CD4-positive, alpha-beta T cell treated with Interleukin-15 for 4 hours (primary cell): ENCODE measurements at regions not wholly inside any gene's neighbourhood (a gene's known extent, or its start where the extent isn't known, plus 50 kb on each side); places are given as distances from the start of the nearest gene placed in this dataset.
"Not testable (repeated sequence)": the region's sequence is repeated elsewhere in the genome, so short reads cannot be mapped to it uniquely, and the experiment has no call there.

Experiments used
- DNase-seq: peaks from one replicate; pipeline ENCODE4 v3.0.0-alpha.2; 2020; ENCODE audit warnings: low spot score

DNA sequence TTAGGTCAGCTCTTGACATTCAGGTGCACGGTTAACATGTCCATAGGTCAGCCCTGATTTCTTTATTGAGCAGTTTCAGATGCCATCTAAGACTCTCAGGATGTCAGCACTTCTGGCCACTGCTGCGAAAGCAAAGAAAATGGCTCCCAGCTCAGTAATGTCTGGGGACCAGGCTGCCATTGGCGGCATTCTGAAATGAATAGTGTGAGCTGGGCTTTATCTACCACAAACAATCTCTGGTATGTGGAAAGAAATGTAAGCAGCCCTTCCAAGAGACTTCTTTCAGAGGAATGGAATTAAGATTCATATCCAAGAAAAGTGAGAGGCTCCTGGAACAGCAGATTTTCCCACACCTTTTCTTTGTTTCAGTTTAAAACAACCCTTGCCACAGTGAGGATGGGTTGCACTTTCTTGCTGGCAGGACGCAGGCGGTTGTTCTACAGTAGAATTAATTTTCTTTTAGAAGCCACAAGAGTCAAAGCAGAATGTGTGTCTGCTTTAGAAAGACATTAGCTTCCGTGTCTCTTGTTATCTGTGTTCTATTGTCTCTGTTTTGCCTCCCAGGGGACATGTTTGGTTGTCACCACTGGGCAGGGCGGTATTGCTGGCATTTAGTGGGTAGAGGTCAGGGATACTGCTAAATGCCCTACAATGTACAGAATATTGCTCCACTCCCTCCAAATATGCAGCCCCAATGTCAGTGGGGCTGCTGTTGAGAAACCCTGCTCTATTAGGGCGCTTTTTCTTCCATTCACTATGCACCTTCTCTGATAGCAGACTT lies 149.9 kb upstream of the ANKH start:
- no peak for DNase-seq

DNA sequence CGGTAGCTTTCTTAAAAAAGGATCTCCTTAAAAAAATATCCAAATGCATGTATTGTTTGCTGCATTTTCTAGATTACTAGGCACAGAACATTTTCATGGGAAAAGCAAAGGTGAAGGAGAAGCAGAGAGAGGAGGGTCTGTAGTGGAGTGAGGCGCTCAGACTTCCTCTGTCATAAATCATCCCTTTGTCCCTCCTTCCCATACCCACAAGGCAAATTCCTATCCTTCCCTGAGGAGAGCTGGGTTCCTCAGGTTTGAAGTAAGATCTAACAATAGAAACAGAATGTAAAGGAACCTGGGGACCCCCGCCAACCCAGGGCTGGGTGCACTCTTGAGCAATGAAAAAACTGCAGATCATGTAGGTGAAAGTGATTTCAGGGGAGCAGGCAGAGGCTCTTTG lies 149.2 kb upstream of the ANKH start:
- DNase-seq = no peak

DNA sequence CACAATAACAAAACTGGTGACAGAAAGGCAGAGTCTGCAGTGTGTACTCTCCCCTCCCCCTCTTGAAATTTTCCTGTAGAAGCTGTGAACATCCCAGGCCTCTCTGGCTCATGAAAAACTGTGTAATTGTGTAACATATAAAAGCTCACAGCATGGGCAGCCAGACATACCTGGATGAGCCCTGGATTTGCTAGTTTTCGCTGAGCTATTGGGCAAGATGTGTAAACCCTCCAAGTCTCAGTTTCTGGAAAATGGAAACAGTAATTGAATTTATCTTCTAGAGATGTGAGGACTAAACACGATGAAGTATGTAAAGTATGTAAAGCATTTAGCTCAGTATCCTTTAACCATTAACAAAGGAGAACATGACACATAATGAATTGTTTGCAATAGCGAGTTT lies 143.2 kb upstream of the ANKH start:
- no peak for DNase-seq

DNA sequence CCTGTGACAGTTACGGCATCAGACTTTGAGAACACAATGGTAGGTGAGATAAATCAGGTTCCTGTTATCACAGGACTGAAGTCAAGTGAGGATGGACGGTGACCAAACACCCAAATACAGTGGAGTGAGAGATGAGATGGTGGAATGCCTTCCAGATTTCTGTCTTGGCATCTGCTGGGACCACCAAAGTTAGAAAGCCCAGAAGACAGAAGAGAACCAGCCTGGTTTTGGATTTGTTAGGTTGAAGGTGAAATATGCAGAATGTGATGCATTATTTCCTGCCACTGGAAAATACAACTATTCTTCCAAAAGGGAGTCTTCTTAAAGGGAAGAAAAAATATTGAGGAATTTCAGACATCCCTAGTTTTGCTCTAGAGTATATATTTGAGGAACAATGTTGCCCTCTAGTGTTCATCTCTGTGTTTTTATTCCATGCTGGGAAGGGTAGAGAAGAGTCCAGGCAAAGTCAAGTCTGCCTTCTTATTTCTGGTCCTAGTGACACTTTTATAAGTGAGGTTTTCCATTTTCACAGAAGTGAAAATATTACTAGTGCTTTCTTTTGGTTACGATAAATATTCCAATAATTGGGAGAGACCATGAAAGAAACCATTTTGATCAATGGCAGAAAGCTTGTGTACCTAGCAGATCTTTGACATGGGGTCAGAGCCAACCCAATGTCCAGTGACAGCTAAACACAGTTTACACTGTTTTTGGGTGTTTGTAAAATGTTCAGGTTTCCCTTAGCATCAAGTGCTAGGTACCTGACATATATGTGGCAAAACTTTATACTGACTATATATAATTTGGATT lies 142.3 kb upstream of the ANKH start:
- DNase-seq = peak; percentile 25

DNA sequence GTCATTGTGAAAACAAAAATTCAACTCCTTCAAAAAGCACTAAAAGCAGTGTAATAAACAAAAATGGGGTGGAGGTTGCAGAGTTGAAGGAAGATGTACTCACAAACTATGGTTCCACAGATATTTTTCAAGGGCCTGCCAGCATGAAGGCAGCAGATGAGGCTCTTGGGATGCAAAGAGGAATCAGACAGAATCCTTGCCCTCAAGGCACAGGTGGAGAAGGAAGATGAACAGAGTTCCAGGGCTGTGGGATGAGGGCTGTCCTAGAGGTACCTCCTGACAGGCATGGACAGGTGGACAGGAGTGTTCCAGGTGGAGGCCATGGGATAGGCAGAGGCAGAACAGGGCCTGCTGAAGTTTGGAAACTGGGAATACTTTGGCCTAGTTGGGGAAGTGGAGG lies 140.5 kb upstream of the ANKH start:
- DNase-seq = no peak

DNA sequence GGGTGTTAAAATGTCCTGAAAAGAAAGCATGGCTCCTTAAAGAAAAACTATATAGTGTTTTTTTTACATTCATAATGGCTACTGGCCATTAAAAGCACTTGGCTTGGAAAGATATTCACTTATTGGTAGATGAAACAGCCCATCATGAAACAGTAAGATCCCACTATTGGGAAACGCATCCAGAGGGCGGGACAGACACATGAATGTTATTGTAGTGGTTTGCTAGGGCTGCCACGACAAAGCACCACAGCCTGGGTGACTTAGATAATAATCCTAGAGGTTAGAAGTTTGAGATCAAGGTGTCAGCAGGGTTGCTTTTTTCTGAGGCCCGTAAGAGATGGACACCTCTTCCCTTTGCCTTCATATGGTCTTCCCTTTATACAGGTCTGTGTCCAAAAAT lies 139.4 kb upstream of the ANKH start:
- no peak for DNase-seq

DNA sequence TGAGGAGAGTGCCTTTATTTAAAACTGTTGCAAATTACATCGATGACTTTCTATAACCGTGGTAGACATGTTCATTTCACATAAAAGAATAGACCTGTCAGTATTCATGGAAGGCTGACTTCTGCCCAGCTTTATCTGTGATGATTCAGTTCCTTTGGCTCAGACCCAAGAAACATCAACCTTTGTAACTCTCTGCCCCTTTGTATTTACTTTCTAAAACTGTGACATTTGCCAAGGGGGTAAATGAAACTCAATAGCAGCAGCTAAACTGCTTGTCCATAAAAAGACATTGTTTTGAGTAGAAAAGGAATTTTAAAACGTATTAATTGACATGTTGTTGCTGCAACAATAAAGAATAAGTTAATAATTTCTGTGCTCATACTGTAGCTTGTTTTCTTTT lies 137.8 kb upstream of the ANKH start:
- DNase-seq = peak; percentile 3

DNA sequence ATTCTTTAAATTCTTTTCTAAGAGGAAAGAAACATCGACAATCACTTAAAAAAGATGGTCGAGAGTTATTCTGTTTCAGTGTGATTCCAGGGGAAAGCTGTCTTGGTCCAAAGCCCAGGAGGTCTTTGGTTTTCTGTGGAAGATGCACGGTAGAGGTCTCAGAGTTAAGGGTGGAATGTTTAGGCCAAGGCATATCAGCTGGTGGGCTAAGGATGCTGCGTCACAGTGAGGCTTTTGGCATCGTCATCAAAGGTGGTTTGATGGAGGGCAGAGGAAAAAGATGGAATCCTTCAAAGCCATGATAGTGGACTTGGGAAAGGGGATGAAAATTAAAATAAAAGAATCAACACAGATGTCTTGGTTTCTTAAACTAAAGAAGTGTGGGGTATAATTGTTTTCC lies 137.3 kb upstream of the ANKH start:
- no peak for DNase-seq

DNA sequence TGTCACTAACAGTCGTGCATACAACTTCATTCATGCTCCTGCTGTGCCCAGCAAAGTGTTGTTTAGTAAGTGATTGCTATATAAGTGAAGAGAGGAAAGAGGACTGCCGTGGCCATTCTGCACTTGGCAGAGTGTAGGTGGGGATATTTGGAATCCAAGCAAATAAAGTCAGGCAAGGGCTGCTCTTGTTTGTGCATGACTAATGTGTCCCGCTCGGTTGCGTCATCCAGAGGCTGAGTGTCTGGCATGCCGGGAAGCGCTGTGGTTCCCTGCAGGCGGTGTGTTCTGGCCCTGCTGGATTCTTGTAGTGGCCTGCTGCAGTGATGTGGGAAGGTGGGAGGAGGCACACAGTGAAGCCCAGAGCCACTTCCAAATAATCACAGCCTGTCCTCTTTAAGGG lies 136.9 kb upstream of the ANKH start:
- DNase-seq = no peak

DNA sequence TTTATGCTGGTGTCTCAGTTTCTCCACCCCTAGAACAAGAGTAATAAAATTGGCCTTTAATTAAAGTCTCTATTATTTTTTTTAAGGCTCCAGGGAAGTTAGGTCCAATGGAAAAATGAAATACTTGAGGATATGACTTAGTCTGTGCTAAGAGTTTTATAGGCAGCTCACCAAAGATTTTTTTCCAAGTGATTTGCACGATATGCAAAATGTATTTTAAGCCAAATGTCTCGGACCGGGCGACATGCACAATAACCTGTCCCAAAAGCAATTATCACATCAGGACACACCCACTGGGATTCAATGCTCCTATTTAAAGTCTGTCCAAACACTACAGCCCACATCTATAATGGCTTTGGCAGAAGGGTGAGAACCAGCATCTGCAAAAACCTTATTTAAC lies 136.1 kb upstream of the ANKH start:
- no peak for DNase-seq

DNA sequence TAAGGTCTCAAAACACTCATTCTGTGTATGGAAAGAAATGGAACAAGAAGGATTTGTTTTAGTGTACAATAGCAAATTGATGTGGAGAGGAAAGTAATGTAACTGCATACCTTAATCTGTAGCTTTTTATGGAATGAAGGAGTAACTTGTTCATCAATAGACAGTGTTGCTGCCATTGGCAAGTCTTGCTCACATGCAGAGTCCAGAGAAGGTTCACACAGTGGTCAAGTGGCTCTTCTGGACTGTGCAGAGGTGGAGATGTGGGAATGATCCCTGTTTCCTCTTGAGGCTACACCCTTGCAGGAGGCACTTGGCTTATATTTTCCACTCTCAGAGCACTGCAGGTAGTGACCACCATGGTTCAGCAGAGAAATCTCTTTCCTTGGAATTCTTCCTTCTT lies 132.9 kb upstream of the ANKH start:
- no peak for DNase-seq

DNA sequence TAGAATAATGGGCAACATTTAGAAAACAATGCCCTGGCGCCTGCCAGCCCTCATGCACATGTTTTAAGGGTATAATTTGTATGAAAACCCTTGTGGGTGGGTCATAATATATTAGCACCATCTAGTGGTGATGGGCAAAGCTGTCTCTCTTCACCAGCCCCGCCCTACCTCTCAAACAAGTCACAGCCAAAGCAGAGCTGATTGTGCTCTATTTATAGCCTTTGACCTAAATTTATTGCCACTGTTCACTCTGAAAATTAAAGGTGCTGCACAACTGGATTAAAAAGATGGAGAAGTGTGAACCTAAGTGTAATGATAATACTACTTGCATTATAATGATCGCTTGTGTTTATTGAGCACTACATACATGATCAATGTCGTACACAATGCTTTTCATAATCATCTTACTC lies 131.9 kb upstream of the ANKH start:
- peak; percentile 76 for DNase-seq

DNA sequence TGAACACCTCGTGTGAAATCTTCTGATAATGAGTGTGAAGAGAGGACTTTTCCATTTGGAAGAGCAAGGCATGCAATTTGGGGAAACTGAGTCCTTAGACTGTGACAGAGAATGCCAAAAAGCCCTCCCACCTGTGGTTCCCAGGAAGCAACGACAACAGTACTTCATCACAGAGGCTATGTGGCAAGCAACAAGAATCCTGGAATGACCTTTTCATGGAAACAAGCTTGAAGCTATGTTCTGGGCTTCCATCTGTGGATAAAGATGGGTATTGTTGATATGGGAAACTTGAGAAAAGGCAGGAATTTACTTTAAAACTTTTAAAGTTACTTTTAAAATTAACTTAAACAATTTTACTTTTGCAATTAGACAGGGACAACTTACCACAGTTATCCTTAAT lies 131.2 kb upstream of the ANKH start:
- DNase-seq = no peak

DNA sequence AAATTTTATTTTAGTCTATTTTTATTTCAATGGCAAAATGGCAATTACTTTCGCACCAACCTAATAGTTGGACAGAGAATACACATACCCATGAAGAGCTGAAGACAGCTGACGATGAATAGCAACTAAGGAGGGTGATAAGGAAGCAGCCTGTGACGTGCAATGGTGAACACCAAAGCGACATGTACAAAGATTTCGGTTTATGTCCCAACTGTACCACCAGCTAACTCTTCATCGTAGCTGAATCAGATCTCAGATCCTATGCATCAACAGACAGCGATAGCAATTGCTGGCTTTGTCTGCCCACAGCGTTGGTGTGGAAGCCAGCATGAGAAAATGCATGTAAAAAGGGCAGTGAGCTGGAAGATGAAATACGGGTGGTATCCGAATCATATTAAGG lies 130.6 kb upstream of the ANKH start:
- no peak for DNase-seq

DNA sequence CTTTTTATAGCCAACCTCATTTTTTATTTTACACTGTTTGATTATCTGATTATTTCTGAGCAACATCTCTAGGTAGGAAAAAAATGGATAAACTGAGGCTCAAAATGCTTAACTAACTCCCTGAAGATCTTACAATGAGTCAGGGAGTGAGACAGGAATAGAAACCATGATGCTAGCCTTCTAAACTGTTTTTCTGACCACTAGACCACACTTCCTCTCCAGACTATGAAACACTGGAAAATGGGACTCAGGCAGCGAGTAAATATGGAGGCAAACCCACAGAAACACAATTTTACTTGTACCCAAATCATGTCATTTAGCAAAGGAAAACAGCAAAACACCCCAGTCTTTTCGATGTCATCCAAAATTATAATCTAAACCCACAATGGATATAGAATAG lies 129.9 kb upstream of the ANKH start:
- no peak for DNase-seq

DNA sequence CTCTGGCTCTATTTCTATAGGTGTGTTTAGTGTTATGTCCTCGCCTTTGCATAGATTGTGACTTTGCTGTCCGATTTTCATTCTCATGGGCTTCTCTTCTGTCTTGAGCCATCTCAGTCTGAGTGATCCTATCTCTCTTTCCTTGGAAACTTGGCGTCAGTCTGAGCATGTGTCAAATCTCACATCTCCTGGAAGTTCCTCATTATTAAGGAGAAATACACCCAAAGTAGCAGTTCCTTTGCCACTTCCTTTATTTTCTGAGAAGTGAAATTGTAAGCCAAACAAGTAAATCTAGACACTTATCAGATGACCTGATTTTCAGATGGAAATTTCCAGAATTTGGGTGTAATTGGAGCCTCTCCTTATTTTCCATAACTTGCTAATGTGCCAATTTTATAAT lies 126.9 kb upstream of the ANKH start:
- no peak for DNase-seq

DNA sequence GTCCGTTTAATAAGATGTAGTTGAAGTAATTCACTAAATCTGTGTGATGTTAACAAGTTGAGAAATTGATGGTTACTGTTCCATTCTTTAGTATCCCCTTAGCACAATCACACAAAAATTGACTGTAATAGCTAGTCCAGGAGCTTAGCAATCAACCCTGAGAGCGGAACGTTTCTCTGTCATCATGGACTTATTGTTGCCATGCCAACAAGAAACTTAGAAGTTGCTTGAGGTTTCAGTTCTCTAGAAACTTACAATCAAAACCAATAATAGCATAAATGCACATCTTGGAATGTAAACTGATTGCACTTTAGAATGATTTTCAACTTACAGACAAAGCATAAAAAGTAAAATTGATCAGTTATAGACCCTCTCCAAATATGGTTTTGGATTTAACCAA lies 125.4 kb upstream of the ANKH start:
- peak; percentile 5 for DNase-seq

DNA sequence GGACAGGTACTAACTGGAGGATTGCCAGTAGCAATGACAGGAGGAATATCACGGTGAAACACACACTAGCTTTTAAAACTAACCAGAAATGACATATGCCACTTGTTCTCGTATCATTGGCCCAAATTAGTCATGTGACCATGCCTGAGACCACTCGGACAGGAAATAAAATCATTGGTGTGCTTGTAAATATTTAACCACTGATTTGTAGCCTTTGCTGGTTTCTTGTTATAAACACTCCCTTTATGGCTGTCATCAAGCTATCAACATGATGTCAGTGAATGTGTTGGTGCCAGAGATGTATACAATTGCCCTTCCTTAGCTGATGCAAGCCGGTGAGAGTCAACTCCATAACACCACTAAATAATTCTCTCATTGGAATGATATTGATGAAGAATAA lies 123.7 kb upstream of the ANKH start:
- no peak for DNase-seq

DNA sequence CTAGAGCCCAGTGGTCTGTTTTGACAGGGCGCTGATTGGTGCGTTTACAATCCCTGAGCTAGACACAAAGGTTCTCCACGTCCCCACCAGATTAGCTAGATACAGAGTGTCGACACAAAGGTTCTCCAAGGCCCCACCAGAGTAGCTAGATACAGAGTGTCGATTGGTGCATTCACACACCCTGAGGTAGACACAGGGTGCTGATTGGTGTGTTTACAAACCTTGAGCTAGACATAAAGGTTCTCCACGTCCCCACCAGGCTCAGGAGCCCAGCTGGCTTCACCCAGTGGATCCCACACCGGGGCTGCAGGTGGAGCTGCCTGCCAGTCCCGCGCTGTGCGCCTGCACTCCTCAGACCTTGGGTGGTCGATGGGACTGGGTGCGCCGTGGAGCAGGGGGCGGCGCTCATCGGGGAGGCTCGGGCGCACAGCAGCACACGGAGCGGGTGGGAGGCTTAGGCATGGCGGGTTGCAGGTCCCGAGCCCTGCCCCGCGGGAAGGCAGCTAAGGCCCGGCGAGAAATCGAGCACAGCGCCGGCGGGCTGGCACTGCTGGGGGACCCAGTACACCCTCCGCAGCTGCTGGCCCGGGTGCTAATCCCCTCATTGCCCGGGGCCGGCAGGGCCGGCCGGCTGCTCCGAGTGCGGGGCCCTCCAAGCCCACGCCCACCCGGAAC lies 122.0 kb upstream of the ANKH start:
- not testable (repeated sequence) for DNase-seq

DNA sequence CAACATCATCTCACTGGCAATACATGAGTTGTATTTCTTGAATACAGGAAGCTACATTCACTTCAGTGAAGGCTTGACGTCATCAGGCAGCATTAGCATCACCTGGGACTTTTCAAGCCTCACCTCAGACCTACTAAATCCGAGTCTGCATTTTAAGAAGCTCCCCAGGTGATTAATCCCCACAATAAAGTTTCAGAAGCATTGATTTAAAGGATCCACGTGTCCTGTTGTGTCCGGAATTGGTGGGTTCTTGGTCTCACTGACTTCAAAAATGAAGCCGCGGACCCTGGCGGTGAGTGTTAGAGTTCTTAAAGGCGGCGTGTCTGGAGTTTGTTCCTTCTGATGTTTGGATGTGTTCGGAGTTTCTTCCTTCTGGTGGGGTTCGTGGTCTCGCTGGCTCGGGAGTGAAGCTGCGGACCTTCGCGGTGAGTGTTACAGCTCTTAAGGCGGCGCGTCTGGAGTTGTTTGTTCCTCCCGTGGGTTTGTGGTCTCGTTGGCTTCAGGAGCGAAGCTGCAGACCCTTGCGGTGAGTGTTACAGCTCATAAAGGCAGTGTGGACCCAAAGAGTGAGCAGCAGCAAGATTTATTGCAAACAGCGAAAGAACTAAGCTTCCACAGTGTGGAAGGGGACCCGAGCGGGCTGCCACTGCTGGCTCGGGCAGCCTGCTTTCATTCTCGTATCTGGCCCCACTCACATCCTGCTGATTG lies 121.3 kb upstream of the ANKH start:
- peak; percentile 63 for DNase-seq

DNA sequence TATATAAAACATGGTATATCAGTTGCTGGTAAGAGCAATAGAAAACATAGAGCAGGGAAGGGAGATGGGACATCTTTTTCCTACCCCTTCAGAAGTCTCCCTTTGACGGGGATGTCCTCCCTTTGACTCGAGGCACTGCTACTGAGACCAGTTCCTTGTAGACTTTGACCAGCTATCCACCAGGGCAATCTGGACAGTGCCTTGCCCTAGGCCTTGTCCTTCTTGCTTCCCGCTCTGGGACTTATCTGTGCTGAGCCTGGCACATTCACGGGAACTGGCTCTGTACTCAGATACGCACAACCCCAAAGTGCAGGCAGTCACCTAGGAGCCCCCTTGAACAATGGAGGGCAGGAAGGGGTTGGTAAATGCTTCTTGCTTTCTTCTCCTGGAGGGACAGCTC lies 116.6 kb upstream of the ANKH start:
- DNase-seq = no peak

DNA sequence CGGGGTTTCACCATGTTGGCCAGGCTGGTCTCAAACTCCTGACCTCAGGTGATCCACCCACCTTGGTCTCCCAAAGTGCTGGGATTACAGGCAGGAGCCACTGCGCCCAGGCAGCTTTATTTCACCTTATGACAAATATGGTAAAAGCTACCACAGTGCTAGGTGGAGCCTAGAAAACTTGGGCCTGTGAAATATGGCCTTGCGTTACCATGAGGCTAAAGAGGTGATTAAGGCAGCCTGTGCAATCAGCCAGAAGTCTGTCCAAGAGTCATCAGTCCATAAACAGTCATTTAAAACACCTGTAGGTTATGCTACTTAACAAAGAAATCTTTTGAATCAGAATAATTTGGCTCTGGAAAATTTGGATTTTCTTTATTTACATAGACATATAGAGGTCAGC lies 114.8 kb upstream of the ANKH start:
- no peak for DNase-seq
